Mucosa of gallbladder (tissue), 1 donor: ENCODE measurements at regions not wholly inside any gene's neighbourhood (a gene's known extent, or its start where the extent isn't known, plus 50 kb on each side); places are given as distances from the start of the nearest gene placed in this dataset.
A peak's percentile ranks its signal among the peaks of the same experiment; 100 is the strongest.
"Not testable (repeated sequence)": the region's sequence is repeated elsewhere in the genome, so short reads cannot be mapped to it uniquely, and the experiment has no call there.

Experiments
- DNase-seq: peaks from one replicate; pipeline ENCODE4 v3.0.0-alpha.2; 2020; ENCODE audit warnings: low spot score
- donor health status: DM: no; HTN: no; CAD: no.

- no peak for DNase-seq
Measured at GRCh38 chr12:25684070-25684469, 131.0 kb upstream of the LMNTD1 start.

- DNase-seq = no peak
Measured at GRCh38 chr12:25686351-25686750, 133.3 kb upstream of the LMNTD1 start.

GRCh38 chr12:25687226-25687625 is 134.1 kb upstream of the LMNTD1 start:
- DNase-seq = no peak

DNA sequence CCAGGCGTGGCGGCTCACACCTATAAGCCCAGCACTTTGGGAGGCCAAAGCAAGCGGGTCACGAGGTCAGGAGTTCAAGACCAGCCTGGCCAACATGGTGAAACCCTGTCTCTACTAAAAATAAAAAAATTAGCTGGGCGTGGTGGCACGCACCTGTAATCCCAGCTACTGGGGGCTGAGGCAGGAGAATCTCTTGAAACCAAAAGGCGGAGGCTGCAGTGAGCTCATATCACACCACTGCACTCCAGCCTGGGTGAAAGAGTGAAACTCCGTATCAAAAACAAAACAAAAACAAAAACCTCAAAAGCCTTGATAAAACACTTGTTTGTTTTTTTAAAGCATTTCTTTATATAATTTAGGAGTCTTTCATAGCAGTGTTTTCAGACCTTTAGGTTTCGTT is 135.8 kb upstream of the LMNTD1 start:
- DNase-seq = not testable (repeated sequence)

DNA sequence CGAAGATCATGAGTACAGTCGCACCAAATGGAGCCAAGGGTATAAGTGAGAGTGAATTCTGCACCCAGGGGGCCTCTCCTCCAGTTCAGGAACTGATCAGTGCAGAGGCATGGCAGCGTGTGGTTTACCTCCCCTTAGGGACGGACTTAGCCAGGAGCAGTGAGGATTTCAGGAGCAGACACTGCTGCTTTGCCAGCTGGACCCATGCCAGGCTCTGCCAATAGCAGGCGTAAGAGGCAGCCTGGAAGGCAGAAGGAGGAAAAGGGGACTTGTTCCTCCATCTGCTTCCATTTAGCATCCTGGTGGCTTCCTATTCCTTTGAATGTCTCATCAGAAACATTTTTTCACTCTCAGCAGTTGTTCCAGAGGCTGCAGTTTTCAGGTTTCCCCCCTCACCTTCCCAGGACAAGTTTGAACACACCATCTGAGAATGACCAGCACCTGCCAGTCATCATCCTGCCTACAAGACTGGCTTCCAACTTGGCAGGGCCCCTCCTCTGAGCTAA is 137.0 kb upstream of the LMNTD1 start:
- DNase-seq = peak; percentile 40

- no peak for DNase-seq
Measured at GRCh38 chr12:25690996-25691864, 138.1 kb upstream of the LMNTD1 start.

- no peak for DNase-seq
Measured at GRCh38 chr12:25691865-25692114, 138.7 kb upstream of the LMNTD1 start.

DNA sequence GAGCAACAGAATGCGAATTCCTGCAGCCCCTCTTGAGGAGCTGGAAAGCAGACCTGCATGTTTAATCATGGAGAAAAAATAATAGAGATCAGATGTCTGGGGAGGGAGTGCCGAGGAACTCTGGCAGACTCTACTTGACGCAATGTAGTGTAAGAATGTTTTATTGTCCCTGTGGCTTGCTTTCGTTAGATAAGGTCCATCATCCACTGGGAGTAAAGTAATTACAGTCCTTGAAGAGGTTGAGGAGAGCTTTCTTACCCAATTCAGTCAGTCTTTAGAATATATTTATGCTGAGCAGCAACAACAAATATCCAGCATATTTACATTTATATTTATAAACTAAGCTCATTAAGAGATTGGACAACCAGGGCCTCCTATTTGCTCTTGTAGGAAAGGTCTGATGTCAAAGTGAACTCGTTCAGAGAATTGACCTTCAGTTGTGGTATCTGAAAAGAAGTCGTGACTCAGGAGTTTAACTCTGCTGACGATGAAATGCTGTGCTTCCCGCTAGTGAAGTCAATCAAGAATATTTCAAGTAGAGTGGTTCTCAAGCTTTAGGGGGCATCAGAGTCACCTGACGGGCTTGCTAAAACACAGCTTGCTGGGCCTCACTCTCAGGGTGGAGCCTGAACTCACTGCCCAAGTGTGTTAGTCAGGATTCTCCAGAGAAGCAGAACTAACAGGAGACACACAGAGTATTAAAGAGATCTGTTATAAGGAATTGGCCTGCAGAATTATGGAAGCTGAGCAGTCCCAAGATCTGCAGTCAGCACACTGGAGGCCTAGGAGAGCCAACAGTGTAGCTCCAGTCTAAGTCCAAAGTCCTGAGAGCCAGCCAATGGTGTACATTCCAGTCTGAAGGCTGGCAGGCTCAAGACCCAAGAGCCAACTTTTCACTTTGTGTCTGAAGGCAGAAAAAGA is 139.3 kb upstream of the LMNTD1 start:
- DNase-seq = peak; percentile 36

GRCh38 chr12:25694072-25694471 is 141.0 kb upstream of the LMNTD1 start:
- no peak for DNase-seq

DNA sequence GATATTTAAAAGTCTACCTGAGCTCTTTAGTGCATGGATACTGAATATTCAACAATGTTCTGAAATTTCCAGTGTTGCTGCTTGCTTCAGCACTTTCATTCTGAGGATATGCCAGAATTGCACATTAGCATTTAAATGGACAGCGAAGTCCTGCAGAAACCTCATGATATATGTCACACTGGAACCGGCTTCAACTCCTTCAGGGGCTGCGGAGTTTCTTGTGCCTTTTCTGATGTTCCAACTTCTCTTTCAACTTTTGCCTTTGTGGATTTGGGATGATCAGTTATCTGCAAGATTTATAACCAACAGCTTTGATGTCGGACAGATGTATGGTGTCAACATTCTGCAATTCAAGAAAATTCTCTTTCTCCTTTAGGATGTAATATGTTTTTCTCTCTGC is 142.5 kb upstream of the LMNTD1 start:
- DNase-seq = no peak

DNA sequence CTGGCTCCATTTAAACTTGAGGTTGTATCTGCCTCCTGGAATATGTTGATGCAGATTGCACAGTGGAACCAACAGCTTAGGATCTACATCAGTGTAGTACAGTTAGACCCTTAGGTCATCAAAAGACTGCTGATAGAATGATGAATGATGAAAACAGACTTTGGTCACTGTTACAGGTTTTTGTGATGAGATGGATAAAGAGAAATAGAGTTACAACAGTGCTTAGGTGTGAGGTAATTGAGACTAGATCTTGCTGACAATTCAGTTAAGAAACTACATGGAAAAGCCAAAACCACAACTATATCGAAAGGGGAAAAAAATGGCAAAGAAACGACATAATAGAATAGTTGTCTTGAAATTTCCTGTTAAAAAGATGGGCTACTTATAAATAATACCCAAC is 145.7 kb upstream of the LMNTD1 start:
- no peak for DNase-seq

DNA sequence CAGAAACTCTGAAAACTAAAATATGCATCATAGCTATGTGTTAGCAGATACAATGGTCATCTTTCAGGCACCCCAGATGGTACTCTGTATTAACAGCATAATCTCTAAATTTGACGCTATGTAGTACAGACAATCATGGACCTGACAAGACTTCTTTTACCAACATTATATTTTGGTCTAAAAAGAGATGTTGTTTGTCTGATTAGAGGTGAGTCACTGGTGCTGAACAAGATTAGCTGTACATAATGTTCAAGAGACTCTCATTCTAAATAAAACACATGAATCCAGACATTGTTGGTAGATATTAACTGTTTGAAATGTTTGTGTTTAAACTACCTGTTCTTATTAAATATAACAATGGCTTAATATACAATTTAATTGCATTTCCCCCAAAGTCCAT is 146.4 kb upstream of the LMNTD1 start:
- no peak for DNase-seq

DNA sequence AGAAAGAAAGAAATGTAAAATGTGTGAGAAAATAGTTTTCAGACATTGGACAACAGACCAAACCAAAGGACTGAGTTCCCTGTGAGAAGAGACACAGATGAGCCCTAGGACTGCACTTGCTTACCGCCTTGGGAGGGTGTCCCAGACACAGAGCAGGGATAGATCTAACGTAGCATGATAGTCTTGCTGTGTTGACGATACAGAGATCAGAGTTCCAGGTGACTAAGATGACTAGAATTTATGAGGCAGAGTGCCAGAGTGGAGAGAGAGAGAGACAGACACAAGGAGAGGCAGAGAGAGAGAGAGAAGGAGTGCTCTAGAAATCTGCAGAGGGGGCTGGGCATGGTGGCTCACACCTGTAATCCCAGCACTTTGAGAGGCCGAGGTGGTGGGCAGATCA is 148.2 kb upstream of the LMNTD1 start:
- DNase-seq = peak; percentile 20

- no peak for DNase-seq
Measured at GRCh38 chr12:25702553-25702952, 149.5 kb upstream of the LMNTD1 start.

- DNase-seq = no peak
Measured at GRCh38 chr12:25705261-25705660, 152.2 kb upstream of the LMNTD1 start.

DNA sequence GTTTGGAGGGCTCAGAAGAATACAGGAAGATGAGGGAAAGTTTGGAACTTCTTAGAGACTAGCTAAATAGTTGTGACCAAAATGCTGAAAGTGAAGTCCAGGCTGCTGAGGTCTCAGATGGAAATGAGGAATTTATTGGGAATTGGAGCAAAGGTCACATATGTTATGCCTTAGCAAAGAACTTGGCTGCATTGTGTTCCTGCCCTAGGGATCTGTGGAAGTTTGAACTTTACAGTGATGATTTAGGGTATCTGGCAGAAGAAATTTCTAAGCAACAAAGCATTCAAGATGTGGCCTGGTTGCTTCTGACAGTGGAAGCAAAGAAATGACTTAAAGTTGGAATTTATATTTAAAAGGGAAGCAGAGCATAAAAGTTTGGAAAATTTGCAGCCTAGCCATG is 153.6 kb upstream of the LMNTD1 start:
- not testable (repeated sequence) for DNase-seq

DNA sequence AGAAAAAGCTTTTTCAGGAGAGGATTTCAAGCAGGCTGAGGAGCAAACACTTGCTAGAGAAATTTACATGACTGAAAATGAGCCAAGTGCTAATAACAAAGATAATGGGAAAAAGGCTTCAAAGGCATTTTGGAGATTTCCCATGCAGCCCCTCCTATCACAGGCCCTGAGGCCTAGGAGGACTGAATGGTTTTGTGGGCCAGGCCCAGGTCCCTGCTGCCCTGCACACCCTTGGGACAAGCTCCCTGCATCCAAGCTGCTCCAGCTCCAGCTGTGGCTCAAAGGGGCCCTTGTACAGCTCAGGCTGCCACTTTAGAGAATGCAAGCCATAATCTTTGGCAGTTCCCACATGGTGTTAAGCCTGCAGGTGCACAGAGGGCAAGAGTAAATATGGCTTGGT is 154.0 kb upstream of the LMNTD1 start:
- DNase-seq = no peak

GRCh38 chr12:25708661-25709060 is 155.6 kb upstream of the LMNTD1 start:
- DNase-seq = no peak

- no peak for DNase-seq
Measured at GRCh38 chr12:25710128-25710527, 157.0 kb upstream of the LMNTD1 start.

GRCh38 chr12:25710938-25711605 is 158.0 kb upstream of the LMNTD1 start:
- not testable (repeated sequence) for DNase-seq

DNA sequence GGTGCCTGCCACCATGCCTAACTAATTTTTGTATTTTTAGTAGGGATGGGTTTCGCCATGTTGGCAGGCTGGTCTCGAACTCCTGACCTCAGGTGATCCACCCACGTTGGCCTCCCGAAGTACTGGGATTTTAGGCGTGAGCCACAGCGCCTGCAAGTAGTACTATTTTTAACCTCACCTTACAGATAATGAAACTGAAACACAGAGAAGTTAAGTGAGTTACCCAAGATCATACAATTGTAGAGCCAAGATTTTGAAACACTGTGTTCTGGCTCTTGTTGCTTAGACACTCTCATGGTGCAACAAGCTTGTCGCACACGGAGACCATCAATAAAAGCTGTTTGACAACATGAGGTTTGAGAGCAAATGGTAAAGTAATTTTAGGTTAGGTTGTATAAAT is 159.1 kb upstream of the LMNTD1 start:
- DNase-seq = no peak

DNA sequence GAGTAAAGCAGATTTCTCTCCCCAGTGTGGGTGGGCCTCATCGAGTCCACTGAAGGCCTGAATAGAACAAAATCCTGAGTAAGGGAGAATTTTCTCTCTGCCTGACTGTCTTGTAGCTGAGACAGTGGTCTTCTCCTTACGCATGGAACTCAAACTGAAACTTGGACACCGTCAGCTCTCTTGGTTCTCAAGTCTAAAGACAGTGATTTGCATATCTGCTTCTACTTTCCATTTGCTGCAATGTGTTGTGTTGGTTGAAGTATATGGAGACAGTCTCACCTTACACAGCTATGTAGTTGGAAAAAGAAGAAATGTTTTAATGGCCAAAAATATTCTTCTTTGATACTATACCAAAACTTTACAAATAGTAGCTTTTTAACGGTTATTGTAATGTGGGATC is 160.2 kb upstream of the LMNTD1 start:
- DNase-seq = no peak
